GM13976 (cell line): ENCODE measurements at regions not wholly inside any gene's neighbourhood (a gene's known extent, or its start where the extent isn't known, plus 50 kb on each side); places are given as distances from the start of the nearest gene placed in this dataset.

Experiments
- DNase-seq: peaks from one replicate; pipeline ENCODE4 v3.0.0; 2012; ENCODE audit warnings: low spot score
- CTCF ChIP-seq: IDR thresholded peaks from 2 replicates; pipeline ENCODE4 v1.5.1; 2012; ENCODE audit warnings: borderline replicate concordance, mild to moderate bottlenecking; ENCODE audit not compliant: insufficient read depth; ENCODE audit errors: extremely low read depth, missing control alignments, control extremely low read depth
- in situ Hi-C: fragments of 300-500 bp; cut with MboI; formaldehyde crosslinking; loops from one replicate; pipeline ENCODE4 v1.12.0; 2022; ENCODE audit warnings: low sequenced_read_pairs, mixed read lengths, inconsistent platforms; ENCODE audit not compliant: unreplicated experiment

- in situ Hi-C loops, result no loop called here
- peak; percentile 34 for DNase-seq
- TF ChIP-seq CTCF, result peak; percentile 21
Observed at GRCh38 chr6:41442800-41443501, 103.2 kb upstream of the FOXP4 start.

GRCh38 chr6:41443616-41444525 lies 102.3 kb upstream of the FOXP4 start:
- no peak for TF ChIP-seq CTCF
- DNase-seq, result no peak
- in situ Hi-C loops, result no loop called here

GRCh38 chr6:41445261-41445660 lies 100.9 kb upstream of the FOXP4 start:
- TF ChIP-seq CTCF, result no peak
- in situ Hi-C loops, result no loop called here
- DNase-seq, result no peak

- in situ Hi-C loops, result no loop called here
- no peak for DNase-seq
- no peak for TF ChIP-seq CTCF
Observed at GRCh38 chr6:41446132-41446531, 100.0 kb upstream of the FOXP4 start.

- no peak for TF ChIP-seq CTCF
- no peak for DNase-seq
- in situ Hi-C loops, result no loop called here
Observed at GRCh38 chr6:41446907-41447545, 99.2 kb upstream of the FOXP4 start.

- no peak for DNase-seq
- TF ChIP-seq CTCF, result no peak
- in situ Hi-C loops, result no loop called here
Observed at GRCh38 chr6:41448256-41448655, 97.9 kb upstream of the FOXP4 start.
